Esophagus muscularis mucosa (tissue), 3 donors: ENCODE measurements at regions not wholly inside any gene's neighbourhood (a gene's known extent, or its start where the extent isn't known, plus 50 kb on each side); places are given as distances from the start of the nearest gene placed in this dataset.

ENCODE experiments used
- CTCF ChIP-seq, 3 experiments: fragments of 200-600 bp in 2 of 3; fragments of 450-650 bp in 1 of 3; sonication (generic) in 2 of 3; IDR thresholded peaks; one replicate each; pipeline ENCODE4 v1.5.1; 2017 to 2019; ENCODE audit warnings: antibody characterized with exemption in 3 of 3, mild to moderate bottlenecking in 2 of 3, moderate library complexity in 1 of 3
- EP300 ChIP-seq: sonication (generic); formaldehyde crosslinking; IDR thresholded peaks from one replicate; pipeline ENCODE4 v1.6.1; 2017; ENCODE audit warnings: antibody characterized with exemption

- TF ChIP-seq EP300 (no peak), CTCF (IDR thresholded peaks at IDR 0.05) (no peak)
Observed at GRCh38 chr18:77884454-77884853, 634.8 kb downstream of the GALR1 start.
